Left lung (tissue), 4 donors: ENCODE measurements at regions not wholly inside any gene's neighbourhood (a gene's known extent, or its start where the extent isn't known, plus 50 kb on each side); places are given as distances from the start of the nearest gene placed in this dataset.

Experiments used
- ATAC-seq: fragments of 200-7000 bp; cut with Tn5 transposase; one replicate; pipeline ENCODE4 v1.9.1; 2020; ENCODE audit warnings: moderate library complexity
- DNase-seq, 4 donors: peaks; one replicate each; pipeline ENCODE4 v3.0.0-alpha.2; 2013 to 2020
- H3K27ac ChIP-seq, 2 donors: fragments of 200-600 bp; sonication (generic) in 1 of 2; one replicate each; pipeline versions ENCODE4 v1.5.0 to v1.8.0; 2020 to 2021
- H3K27me3 ChIP-seq, 2 donors: fragments of 200-600 bp; sonication (generic) in 1 of 2; one replicate each; pipeline versions ENCODE4 v1.5.0 to v1.8.0; 2020 to 2021
- H3K36me3 ChIP-seq, 2 donors: fragments of 200-600 bp; sonication (generic) in 1 of 2; one replicate each; pipeline versions ENCODE4 v1.5.0 to v1.8.0; 2020 to 2021
- H3K4me1 ChIP-seq, 2 donors: fragments of 200-600 bp; one replicate each; pipeline ENCODE4 v1.8.0; 2021
- H3K4me3 ChIP-seq, 2 donors: fragments of 200-600 bp; sonication (generic) in 1 of 2; one replicate each; pipeline versions ENCODE4 v1.5.0 to v1.8.0; 2020 to 2021; ENCODE audit warnings: mild to moderate bottlenecking in 1 of 2
- H3K9me3 ChIP-seq, 2 donors: fragments of 200-600 bp; sonication (generic) in 1 of 2; one replicate each; pipeline versions ENCODE4 v1.5.0 to v1.8.0; 2020 to 2021
- intact Hi-C, 2 donors: fragments of 100-400 bp; cut with DNase I; formaldehyde crosslinking; loops; one replicate each; pipeline versions ENCODE4 v1.11.2 to v1.14.2; 2022
- TF ChIP-seq, protein P1 (sequence below), 2 donors: fragments of 200-600 bp; sonication (generic) in 1 of 2; IDR thresholded peaks; one replicate each; pipeline versions ENCODE4 v1.5.0 to v1.8.0; 2021; ENCODE audit warnings: antibody characterized with exemption in 2 of 2
- donor health status: DM: no; HTN: yes; CAD: no.
- donor health status: DM: no; HTN: no; CAD: no.

DNA sequence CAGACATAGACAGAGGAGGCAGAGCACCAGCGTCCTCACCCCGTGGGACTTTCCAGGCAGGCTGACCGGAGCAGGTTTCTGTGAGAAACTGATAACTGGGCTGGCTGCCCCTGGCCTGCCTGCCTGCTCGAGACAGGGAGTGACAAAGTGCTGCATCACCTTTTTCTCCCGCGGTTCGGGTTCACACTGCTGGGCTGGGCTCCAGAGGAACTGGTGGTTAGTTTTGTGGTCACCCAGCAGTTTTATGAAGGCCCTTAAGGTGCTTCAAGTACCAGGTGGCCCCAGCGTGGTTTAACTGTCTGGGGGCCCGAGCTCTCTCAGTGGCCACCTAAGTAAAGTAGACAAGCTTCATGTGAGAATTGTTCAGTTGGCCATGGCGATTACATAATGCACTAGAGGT is 1073.6 kb downstream of the BCL11B start:
- TF ChIP-seq, protein P1, sequence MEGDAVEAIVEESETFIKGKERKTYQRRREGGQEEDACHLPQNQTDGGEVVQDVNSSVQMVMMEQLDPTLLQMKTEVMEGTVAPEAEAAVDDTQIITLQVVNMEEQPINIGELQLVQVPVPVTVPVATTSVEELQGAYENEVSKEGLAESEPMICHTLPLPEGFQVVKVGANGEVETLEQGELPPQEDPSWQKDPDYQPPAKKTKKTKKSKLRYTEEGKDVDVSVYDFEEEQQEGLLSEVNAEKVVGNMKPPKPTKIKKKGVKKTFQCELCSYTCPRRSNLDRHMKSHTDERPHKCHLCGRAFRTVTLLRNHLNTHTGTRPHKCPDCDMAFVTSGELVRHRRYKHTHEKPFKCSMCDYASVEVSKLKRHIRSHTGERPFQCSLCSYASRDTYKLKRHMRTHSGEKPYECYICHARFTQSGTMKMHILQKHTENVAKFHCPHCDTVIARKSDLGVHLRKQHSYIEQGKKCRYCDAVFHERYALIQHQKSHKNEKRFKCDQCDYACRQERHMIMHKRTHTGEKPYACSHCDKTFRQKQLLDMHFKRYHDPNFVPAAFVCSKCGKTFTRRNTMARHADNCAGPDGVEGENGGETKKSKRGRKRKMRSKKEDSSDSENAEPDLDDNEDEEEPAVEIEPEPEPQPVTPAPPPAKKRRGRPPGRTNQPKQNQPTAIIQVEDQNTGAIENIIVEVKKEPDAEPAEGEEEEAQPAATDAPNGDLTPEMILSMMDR (IDR thresholded peaks at IDR 0.05), result no peak

DNA sequence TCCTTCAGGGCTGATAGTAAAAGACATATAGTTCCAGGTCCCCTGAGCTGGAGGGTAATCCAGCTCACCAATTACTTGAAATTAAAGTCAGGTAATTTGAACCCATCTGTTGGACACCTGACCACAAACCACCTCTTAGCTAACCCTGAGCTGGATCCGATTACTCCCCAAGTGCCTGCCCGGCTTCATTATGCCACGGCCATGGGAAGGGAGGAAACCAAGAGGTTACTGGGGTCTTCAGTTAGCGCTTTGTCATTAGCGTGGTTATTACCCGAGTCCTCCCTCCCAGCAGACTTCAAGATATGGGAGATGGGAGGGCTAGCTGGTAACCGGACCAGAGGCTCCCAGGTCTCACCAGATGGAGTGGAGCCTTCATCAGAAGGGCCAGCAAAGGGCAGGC is 1071.4 kb downstream of the BCL11B start:
- TF ChIP-seq, protein P1 (IDR thresholded peaks at IDR 0.05), result no peak
- ATAC-seq (no peak), DNase-seq (no peak)
- no peaks in the 10 kb centered on the region for H3K4me1 ChIP-seq
- no peak overlapping the region for H3K4me3 ChIP-seq
- H3K27ac ChIP-seq, result no peak overlapping the region
- H3K36me3 ChIP-seq, result no peaks in the 10 kb centered on the region
- H3K27me3 ChIP-seq, result peaks cover 0 to 5% of the 10 kb centered on the region in 2 donors
- intact Hi-C loops, result no loop called here
- no peaks in the 10 kb centered on the region for H3K9me3 ChIP-seq

More for the DNA sequence above, 1073.6 kb downstream of the BCL11B start:
- Histone ChIP-seq H3K27me3 (peaks cover 0 to 5% of the 10 kb centered on the region in 2 donors), H3K9me3 (no peaks in the 10 kb centered on the region), H3K36me3 (no peaks in the 10 kb centered on the region), H3K4me3 (no peak overlapping the region), H3K27ac (no peak overlapping the region), H3K4me1 (no peaks in the 10 kb centered on the region)
- intact Hi-C loops, result no loop called here
- DNase-seq, result no peak
- ATAC-seq, result peak; percentile 29

DNA sequence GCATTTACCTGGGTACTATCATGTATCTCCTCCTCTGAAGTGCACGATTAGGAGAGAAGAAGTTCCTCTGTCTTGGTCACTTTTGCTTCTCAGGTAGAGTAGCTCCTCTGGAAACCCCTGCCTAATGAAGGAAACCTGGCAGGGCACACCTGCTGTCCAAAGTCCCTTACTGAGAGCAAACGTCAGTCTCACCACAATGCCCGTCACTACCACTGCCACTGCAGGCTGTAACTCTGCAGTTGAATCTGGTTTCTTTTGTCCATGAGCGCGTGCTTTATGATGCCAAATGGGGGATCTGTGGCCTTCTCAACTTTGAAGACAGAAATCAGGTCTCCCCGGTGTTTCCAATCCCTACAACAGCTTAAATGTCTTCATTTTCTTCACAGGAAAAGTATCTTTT is 1068.6 kb downstream of the BCL11B start:
- H3K36me3 ChIP-seq, result no peaks in the 10 kb centered on the region

DNA sequence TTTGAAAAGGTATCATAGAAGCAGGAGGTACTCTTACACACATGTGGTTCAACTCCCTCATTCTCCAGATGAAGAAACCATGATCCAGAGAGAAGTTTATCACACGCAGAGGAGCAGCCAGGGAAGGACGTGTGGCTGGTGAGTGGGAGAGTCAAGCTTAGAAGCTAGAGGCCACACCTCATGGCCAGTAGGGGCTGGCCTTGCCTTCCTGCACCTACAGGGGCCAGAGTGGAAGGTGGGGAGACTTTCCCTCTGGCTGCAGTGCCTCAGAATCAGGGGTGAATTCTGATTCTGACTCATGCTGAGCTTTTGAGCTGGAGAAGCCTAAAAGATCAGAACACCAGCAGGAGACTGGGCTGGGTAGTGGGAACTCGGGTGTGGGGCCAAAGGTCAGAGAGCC is 1067.9 kb downstream of the BCL11B start:
- H3K36me3 ChIP-seq, result no peaks in the 10 kb centered on the region
- DNase-seq (no peak), ATAC-seq (no peak)
- no peak overlapping the region for H3K27ac ChIP-seq
- no peaks in the 10 kb centered on the region for H3K9me3 ChIP-seq
- TF ChIP-seq, protein P1 (IDR thresholded peaks at IDR 0.05), result no peak
- H3K27me3 ChIP-seq, result no peaks in the 10 kb centered on the region
- intact Hi-C loops, result no loop called here
- no peak overlapping the region for H3K4me3 ChIP-seq
- H3K4me1 ChIP-seq, result no peaks in the 10 kb centered on the region

More for the DNA sequence above, 1068.6 kb downstream of the BCL11B start:
- no peak for DNase-seq
- H3K9me3 ChIP-seq, result no peaks in the 10 kb centered on the region
- H3K4me1 ChIP-seq, result no peaks in the 10 kb centered on the region
- intact Hi-C loops, result no loop called here
- no peak overlapping the region for H3K4me3 ChIP-seq
- H3K27ac ChIP-seq, result no peak overlapping the region
- TF ChIP-seq, protein P1 (IDR thresholded peaks at IDR 0.05), result no peak
- peaks cover 0 to 3% of the 10 kb centered on the region in 2 donors for H3K27me3 ChIP-seq
- ATAC-seq, result no peak

DNA sequence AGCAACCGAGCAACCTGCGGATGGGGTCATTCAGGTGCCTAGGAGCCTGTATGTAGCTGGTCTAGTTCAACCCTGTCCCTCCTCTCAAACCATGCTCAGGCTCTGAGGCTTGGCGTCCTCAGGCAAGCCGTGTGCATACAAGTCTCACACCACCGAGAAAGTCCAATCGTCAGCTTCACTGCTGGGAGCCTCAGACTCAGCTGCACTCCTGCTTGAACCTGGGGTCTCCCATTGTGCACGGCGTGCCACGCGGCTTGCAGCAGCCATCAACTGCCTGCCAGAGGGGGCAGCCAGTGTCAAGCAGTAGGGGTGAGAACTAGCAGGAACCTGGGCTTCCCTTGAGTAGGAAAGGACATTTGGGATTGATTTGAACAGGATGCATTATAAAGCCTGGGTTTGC is 1064.6 kb downstream of the BCL11B start:
- no peaks in the 10 kb centered on the region for H3K36me3 ChIP-seq
- DNase-seq (no peak), ATAC-seq (no peak)
- no peak overlapping the region for H3K4me3 ChIP-seq
- no peaks in the 10 kb centered on the region for H3K27me3 ChIP-seq
- intact Hi-C loops, result no loop called here
- no peak overlapping the region for H3K27ac ChIP-seq
- TF ChIP-seq, protein P1 (IDR thresholded peaks at IDR 0.05), result no peak
- no peaks in the 10 kb centered on the region for H3K4me1 ChIP-seq
- H3K9me3 ChIP-seq, result no peaks in the 10 kb centered on the region
